ENCODE measurements at regions not wholly inside any gene's neighbourhood (a gene's known extent, or its start where the extent isn't known, plus 50 kb on each side); places are given as distances from the start of the nearest gene placed in this dataset.

GRCh38 chr6:113634352-113635163, 222.6 kb upstream of the MARCKS start:
- Histone ChIP-seq H3K9me3 (no peaks in the 10 kb centered on the region), H3K27me3 (no peaks in the 10 kb centered on the region), H3K4me1 (peaks cover 0 to 35% (median 16%) of the 10 kb centered on the region in 4 donors), H3K27ac (peak overlapping the region in 3 of 4 donors; percentile 8 to 67 (median 56)), H3K36me3 (no peaks in the 10 kb centered on the region), H3K4me3 (no peak overlapping the region)
- no peak for TF ChIP-seq CTCF (IDR thresholded peaks at IDR 0.05)
- no peak for DNase-seq

GRCh38 chr6:113635222-113635986, 221.7 kb upstream of the MARCKS start:
- TF ChIP-seq CTCF (IDR thresholded peaks at IDR 0.05): no peak
- TF ChIP-seq POLR2A (IDR thresholded peaks at IDR 0.05): no peak
- DNase-seq: no peak
- Histone ChIP-seq H3K27ac (peak overlapping the region in 1 of 4 donors; percentile 67), H3K4me1 (peaks cover 0 to 35% (median 14%) of the 10 kb centered on the region in 4 donors), H3K27me3 (no peaks in the 10 kb centered on the region), H3K36me3 (no peaks in the 10 kb centered on the region), H3K4me3 (no peak overlapping the region), H3K9me3 (no peaks in the 10 kb centered on the region)

GRCh38 chr6:113636357-113636824, 220.8 kb upstream of the MARCKS start:
- no peaks in the 10 kb centered on the region for H3K9me3 ChIP-seq
- no peaks in the 10 kb centered on the region for H3K27me3 ChIP-seq
- no peak overlapping the region for H3K4me3 ChIP-seq
- no peak for DNase-seq
- peaks cover 0 to 33% (median 10%) of the 10 kb centered on the region in 4 donors for H3K4me1 ChIP-seq
- peak overlapping the region in 1 of 4 donors; percentile 20 for H3K27ac ChIP-seq
- no peaks in the 10 kb centered on the region for H3K36me3 ChIP-seq
- TF ChIP-seq POLR2A (IDR thresholded peaks at IDR 0.05) (no peak), CTCF (IDR thresholded peaks at IDR 0.05) (no peak)

DNA sequence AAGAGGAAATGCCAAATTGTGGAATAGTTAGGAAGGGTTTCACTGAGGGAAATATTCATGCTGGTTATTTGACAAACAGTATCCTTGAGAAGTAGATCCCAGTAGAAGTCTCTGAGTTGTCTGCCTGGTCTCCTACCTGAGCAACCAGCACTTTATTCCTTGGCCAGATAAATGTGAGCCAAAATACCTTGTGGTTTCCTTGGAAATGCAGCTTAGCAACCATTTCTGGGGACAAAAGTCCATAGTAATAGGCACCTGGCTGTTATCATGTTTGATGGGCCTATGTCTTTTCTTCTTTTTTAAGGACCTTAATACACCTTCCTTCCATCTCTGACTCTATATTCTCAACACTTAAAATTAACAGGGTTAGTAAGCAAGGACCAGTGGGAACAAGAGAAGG, 217.1 kb upstream of the MARCKS start:
- Histone ChIP-seq H3K27me3 (no peaks in the 10 kb centered on the region), H3K4me1 (peaks cover 0 to 10% (median 5%) of the 10 kb centered on the region in 4 donors), H3K4me3 (no peak overlapping the region), H3K9me3 (no peaks in the 10 kb centered on the region), H3K27ac (no peak overlapping the region), H3K36me3 (no peaks in the 10 kb centered on the region)
- TF ChIP-seq POLR2A (IDR thresholded peaks at IDR 0.05) (no peak), CTCF (IDR thresholded peaks at IDR 0.05) (no peak)
- DNase-seq: no peak

GRCh38 chr6:113642001-113642713, 215.0 kb upstream of the MARCKS start:
- Histone ChIP-seq H3K27ac (peak overlapping the region in 1 of 4 donors; percentile 47), H3K4me1 (peaks cover 0 to 11% (median 4%) of the 10 kb centered on the region in 4 donors), H3K27me3 (no peaks in the 10 kb centered on the region), H3K36me3 (no peaks in the 10 kb centered on the region), H3K4me3 (no peak overlapping the region), H3K9me3 (no peaks in the 10 kb centered on the region)
- TF ChIP-seq CTCF (IDR thresholded peaks at IDR 0.05) (no peak), POLR2A (IDR thresholded peaks at IDR 0.05) (no peak)
- DNase-seq: no peak
